NCI-H187 (cell line): ENCODE measurements at regions not wholly inside any gene's neighbourhood (a gene's known extent, or its start where the extent isn't known, plus 50 kb on each side); places are given as distances from the start of the nearest gene placed in this dataset.

Source experiments
- DNase-seq, 2 experiments: peaks; one replicate each; lab custom pipeline; 2025; lab: John Stamatoyannopoulos, UW

- DNase-seq: no peak
Measured at GRCh38 chr15:49750553-49750952, 129.7 kb downstream of the DTWD1 start.

GRCh38 chr15:49751191-49751590, 130.3 kb downstream of the DTWD1 start:
- DNase-seq: no peak

GRCh38 chr15:49751751-49752150, 130.9 kb downstream of the DTWD1 start:
- DNase-seq: no peak

GRCh38 chr15:49752517-49752916, 131.7 kb downstream of the DTWD1 start:
- DNase-seq: no peak

- no peak for DNase-seq
Measured at GRCh38 chr15:49758456-49758855, 137.6 kb downstream of the DTWD1 start.

GRCh38 chr15:49758856-49759255, 138.0 kb downstream of the DTWD1 start:
- DNase-seq: no peak

GRCh38 chr15:49760749-49761148, 139.9 kb downstream of the DTWD1 start:
- DNase-seq: no peak

GRCh38 chr15:49769225-49769624, 148.4 kb downstream of the DTWD1 start:
- DNase-seq: no peak

- no peak for DNase-seq
Measured at GRCh38 chr15:49789436-49789835, 168.6 kb downstream of the DTWD1 start.

GRCh38 chr15:49793943-49794342, 173.1 kb downstream of the DTWD1 start:
- no peak for DNase-seq

GRCh38 chr15:49801796-49802195, 180.9 kb downstream of the DTWD1 start:
- no peak for DNase-seq
